GM12878 (cell line): ENCODE measurements at regions not wholly inside any gene's neighbourhood (a gene's known extent, or its start where the extent isn't known, plus 50 kb on each side); places are given as distances from the start of the nearest gene placed in this dataset.

ENCODE experiments used
- ATAC-seq: fragments of 200-7000 bp; cut with Tn5 transposase; 3 replicates; pipeline ENCODE4 v1.9.1; 2020; ENCODE audit warnings: mild to moderate bottlenecking, moderate library complexity
- BruUV-seq: library from RNA; stranded (reverse); fragments of 400-500 nt; replicated peaks from 2 replicates; lab custom pipeline; 2021; lab: Mats Ljungman, UMichigan
- CTCF ChIA-PET: fragments of 300-600 bp; sonication (Branson Sonifier 250); formaldehyde crosslinking; extraction: SDS; loops from one replicate; lab custom pipeline; 2021; ENCODE audit warnings: inconsistent platforms; lab: Yijun Ruan, JAX
- POLR2A ChIA-PET: fragments of 350-600 bp; formaldehyde crosslinking; extraction: SDS; loops from one replicate; lab custom pipeline; 2021; ENCODE audit warnings: inconsistent platforms; lab: Charles Lee
- RAD21 ChIA-PET: fragments of 300-600 bp; sonication (Branson Sonifier 250); formaldehyde crosslinking; loops from one replicate; lab custom pipeline; 2023; ENCODE audit warnings: antibody characterized with exemption; ENCODE audit not compliant: unreplicated experiment; lab: Charles Lee
- SMC1A ChIA-PET: fragments of 300-600 bp; sonication (Branson Sonifier 250); formaldehyde crosslinking; loops from one replicate; lab custom pipeline; 2023; ENCODE audit not compliant: unreplicated experiment, uncharacterized antibody; lab: Charles Lee
- DNase-seq: peaks from one replicate; pipeline ENCODE4 v3.0.0-alpha.2; 2011; ENCODE audit warnings: low read depth, low spot score
- FAIRE-seq: peaks from 3 replicates; lab custom pipeline; 2011; peaks lifted over from hg19 to GRCh38; lab: Jason Lieb, UNC
- H2AFZ ChIP-seq: 2 replicates; pipeline ENCODE4 v1.6.0; 2011; ENCODE audit warnings: low read depth, low read length, control low read depth; ENCODE audit not compliant: control insufficient read depth
- H3K27ac ChIP-seq: 2 replicates; pipeline ENCODE4 v1.5.1; 2011; ENCODE audit warnings: control low read depth; ENCODE audit not compliant: control insufficient read depth, insufficient read depth
- H3K27me3 ChIP-seq, 2 experiments: replicated peaks in 1 of 2; 2 replicates each; pipeline versions ENCODE4 v1.6.0 to v1.6.1; 2011; ENCODE audit warnings: low read length in 1 of 2; ENCODE audit not compliant: control insufficient read depth in 2 of 2, insufficient read depth in 2 of 2
- H3K36me3 ChIP-seq, 2 experiments: 2 replicates each; pipeline ENCODE4 v1.5.1; 2011; ENCODE audit warnings: low read length in 1 of 2; ENCODE audit not compliant: control insufficient read depth in 2 of 2, insufficient read depth in 2 of 2
- H3K4me1 ChIP-seq: 2 replicates; pipeline ENCODE4 v1.6.1; 2011; ENCODE audit warnings: mild to moderate bottlenecking, low read length, moderate library complexity, mixed read lengths; ENCODE audit not compliant: control insufficient read depth, insufficient read depth
- H3K4me2 ChIP-seq: 2 replicates; pipeline ENCODE4 v1.6.0; 2011; ENCODE audit warnings: control low read depth; ENCODE audit not compliant: control insufficient read depth, insufficient read depth
- H3K4me3 ChIP-seq: fragments of 200-600 bp; sonication (generic); 2 replicates; pipeline ENCODE4 v1.5.1; 2016
- H3K79me2 ChIP-seq: 2 replicates; pipeline ENCODE4 v1.6.0; 2011; ENCODE audit warnings: low read length; ENCODE audit not compliant: control insufficient read depth, insufficient read depth
- H3K9ac ChIP-seq: 2 replicates; pipeline ENCODE4 v1.8.0; 2011; ENCODE audit warnings: low read length, control low read depth, mixed read lengths; ENCODE audit not compliant: control insufficient read depth, insufficient read depth
- H3K9me3 ChIP-seq: replicated peaks from 3 replicates; pipeline ENCODE4 v1.5.1; 2011; ENCODE audit warnings: mild to moderate bottlenecking, low read length; ENCODE audit not compliant: control insufficient read depth, insufficient read depth
- H4K20me1 ChIP-seq: 2 replicates; pipeline ENCODE4 v1.6.0; 2011; ENCODE audit not compliant: control insufficient read depth, insufficient read depth
- NBN ChIP-seq: fragments of 450-650 bp; IDR thresholded peaks from 2 replicates; pipeline ENCODE4 v1.6.1; 2016
- POLR2A ChIP-seq: IDR thresholded peaks from 2 replicates; pipeline ENCODE4 v1.6.1; 2011; ENCODE audit warnings: low read depth, mild to moderate bottlenecking, low read length
- RELB ChIP-seq: fragments of 450-650 bp; IDR thresholded peaks from 2 replicates; pipeline ENCODE4 v1.6.1; 2017; ENCODE audit warnings: low read depth, mild to moderate bottlenecking, moderate library complexity
- REST ChIP-seq: IDR thresholded peaks from 2 replicates; pipeline ENCODE4 v1.6.1; 2012; ENCODE audit warnings: mild to moderate bottlenecking, low read depth, low read length
- STAT3 ChIP-seq: IDR thresholded peaks from 2 replicates; pipeline ENCODE4 v1.6.1; 2011; ENCODE audit warnings: low read depth, low read length, improper control_type of control experiment
- ZNF384 ChIP-seq: IDR thresholded peaks from 2 replicates; pipeline ENCODE4 v1.6.1; 2012; ENCODE audit warnings: low read depth, mild to moderate bottlenecking, low read length, improper control_type of control experiment, borderline replicate concordance
- in situ Hi-C: fragments of 300-500 bp; cut with MboI; formaldehyde crosslinking; loops from 9 replicates; pipeline ENCODE4 v1.14.3; 2018; ENCODE audit warnings: mixed read lengths
- intact Hi-C: fragments of 100-400 bp; cut with micrococcal nuclease; formaldehyde crosslinking; loops from one replicate; pipeline ENCODE4 v1.14.2; 2022; ENCODE audit not compliant: unreplicated experiment

DNA sequence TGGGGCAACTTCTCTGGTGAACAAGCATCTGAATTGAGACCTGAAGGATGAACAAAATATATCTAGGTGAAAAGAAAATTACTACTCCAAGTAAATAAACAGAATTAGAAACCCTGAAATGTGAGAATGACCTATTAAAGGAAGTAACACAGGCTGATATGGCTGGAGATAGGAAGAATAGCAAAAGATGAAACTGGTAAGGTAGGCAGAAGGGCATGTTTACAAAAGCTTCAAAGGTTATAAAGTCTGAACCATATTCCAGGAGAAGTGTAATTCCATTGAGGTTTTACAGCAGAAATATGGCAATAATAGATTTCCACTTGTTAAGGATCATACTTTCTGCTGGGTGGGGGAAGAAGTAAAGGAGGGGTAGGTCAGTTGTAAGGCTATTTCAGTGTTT is 452.0 kb downstream of the GBA3 start:
- no peak overlapping the region for H3K4me2 ChIP-seq
- no peaks in the 10 kb centered on the region for H4K20me1 ChIP-seq
- ChIA-PET SMC1A (interaction anchor here (0.9 kb wide), 1 partner anchor 10 kb away, joined by 3 read pairs; no protein-coding TSS in a partner anchor), POLR2A (no interaction called here), RAD21 (no interaction called here), CTCF (interaction anchor here (1.1 to 3.9 kb wide), 2 partner anchors 9 to 247 kb away, joined by 3 to 18 read pairs; no protein-coding TSS in a partner anchor)
- H3K79me2 ChIP-seq = no peaks in the 10 kb centered on the region
- H3K4me3 ChIP-seq = no peak overlapping the region
- H3K36me3 ChIP-seq = no peaks in the 10 kb centered on the region
- no peak for ATAC-seq
- H3K9ac ChIP-seq = no peak overlapping the region
- no peaks in the 10 kb centered on the region for H3K4me1 ChIP-seq
- no peak overlapping the region for H2AFZ ChIP-seq
- H3K27me3 ChIP-seq = no peaks in the 10 kb centered on the region; a peak in 1 of 4 replicates
- no peak for FAIRE-seq
- intact Hi-C loops (no loop called here), in situ Hi-C loops (no loop called here)
- TF ChIP-seq RELB = no peak
- TF ChIP-seq POLR2A = no peak
- TF ChIP-seq STAT3 = no peak
- no peak for TF ChIP-seq ZNF384
- no peak for TF ChIP-seq NBN
- TF ChIP-seq REST = no peak
- BruUV-seq = no TSS peak
- DNase-seq = no peak
- no peaks in the 10 kb centered on the region for H3K9me3 ChIP-seq
- no peak overlapping the region for H3K27ac ChIP-seq
